GM20000 (cell line): ENCODE measurements at regions not wholly inside any gene's neighbourhood (a gene's known extent, or its start where the extent isn't known, plus 50 kb on each side); places are given as distances from the start of the nearest gene placed in this dataset.

ENCODE experiments used
- DNase-seq: peaks from one replicate; pipeline ENCODE4 v3.0.0; 2012; ENCODE audit warnings: low spot score
- TF ChIP-seq, protein P1 (sequence below): IDR thresholded peaks from 2 replicates; pipeline ENCODE4 v1.5.1; 2012; ENCODE audit warnings: mild to moderate bottlenecking, control low read depth; ENCODE audit errors: extremely low read depth, missing control alignments

DNA sequence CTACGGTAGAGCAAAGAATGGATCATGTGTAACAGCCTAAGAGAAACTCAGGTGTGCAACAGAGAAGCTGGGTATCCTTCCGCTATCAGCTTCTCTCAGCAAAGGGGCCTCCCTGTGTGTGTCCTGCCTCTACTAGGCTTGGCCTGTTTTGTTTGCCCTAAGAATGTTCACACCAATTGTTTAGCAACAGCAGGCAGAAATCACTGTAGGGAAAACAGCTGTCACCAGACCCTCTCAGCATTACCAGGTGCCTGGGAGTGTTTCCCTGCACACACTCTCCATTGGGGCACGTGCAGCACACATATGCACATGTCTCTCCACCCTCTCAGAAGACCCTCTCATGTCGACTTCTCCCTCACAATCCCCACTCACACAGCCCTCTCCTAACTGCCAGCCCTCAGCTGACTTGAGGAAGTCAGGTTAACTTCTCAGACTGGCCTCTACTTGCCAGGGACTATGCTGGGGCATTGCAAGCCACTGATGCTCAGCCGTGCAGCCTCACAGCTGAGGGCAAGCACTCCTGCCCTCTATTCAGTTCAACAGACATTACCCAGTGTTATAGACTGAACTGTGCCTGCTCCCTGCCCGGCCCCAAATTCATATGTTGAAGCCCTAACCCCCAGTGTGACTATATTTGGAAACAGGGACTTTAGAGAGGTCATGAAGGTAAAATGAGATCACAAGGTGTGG lies 97.6 kb downstream of the TRIM29 start:
- DNase-seq: no peak
- TF ChIP-seq, protein P1, sequence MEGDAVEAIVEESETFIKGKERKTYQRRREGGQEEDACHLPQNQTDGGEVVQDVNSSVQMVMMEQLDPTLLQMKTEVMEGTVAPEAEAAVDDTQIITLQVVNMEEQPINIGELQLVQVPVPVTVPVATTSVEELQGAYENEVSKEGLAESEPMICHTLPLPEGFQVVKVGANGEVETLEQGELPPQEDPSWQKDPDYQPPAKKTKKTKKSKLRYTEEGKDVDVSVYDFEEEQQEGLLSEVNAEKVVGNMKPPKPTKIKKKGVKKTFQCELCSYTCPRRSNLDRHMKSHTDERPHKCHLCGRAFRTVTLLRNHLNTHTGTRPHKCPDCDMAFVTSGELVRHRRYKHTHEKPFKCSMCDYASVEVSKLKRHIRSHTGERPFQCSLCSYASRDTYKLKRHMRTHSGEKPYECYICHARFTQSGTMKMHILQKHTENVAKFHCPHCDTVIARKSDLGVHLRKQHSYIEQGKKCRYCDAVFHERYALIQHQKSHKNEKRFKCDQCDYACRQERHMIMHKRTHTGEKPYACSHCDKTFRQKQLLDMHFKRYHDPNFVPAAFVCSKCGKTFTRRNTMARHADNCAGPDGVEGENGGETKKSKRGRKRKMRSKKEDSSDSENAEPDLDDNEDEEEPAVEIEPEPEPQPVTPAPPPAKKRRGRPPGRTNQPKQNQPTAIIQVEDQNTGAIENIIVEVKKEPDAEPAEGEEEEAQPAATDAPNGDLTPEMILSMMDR: no peak

DNA sequence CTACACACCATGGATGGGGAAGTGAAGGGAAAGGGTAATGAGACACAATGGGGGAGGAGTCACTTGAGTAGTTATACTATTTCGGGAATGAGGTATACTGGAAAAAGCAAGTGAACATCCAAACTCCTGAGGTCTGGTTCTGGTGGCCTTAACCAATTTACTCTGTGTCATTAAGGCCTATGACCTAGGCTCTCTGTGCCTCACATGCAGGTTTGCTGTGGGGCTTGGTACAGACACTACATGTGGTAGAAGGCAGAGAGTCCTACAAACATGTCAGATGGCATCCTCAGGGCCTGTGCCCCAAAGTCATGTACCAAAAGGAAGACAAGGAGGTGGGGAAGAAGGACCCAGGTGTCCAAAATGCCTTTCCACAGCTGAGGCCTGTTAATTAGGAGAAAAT lies 98.9 kb downstream of the TRIM29 start:
- DNase-seq: no peak
- TF ChIP-seq, protein P1: no peak

DNA sequence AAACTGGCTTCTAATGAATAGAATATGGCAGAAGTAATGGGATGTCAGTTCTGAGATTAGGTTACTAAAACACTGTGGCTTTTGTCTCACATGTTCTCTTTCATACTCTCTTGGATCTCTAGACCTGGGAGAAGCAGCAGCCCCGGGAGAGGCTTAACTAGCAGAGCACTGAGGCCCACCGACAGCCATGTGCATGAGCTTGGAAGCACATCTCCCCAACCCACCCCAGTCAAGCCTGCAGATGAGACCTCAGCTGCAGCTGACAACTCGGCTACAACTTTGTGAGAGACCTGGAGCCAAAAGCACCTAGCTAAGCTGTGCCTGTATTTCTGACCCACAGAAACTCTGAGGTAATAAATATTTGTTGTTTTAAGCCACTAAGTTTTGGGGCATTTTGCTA lies 100.8 kb downstream of the TRIM29 start:
- TF ChIP-seq, protein P1: no peak
- no peak for DNase-seq

DNA sequence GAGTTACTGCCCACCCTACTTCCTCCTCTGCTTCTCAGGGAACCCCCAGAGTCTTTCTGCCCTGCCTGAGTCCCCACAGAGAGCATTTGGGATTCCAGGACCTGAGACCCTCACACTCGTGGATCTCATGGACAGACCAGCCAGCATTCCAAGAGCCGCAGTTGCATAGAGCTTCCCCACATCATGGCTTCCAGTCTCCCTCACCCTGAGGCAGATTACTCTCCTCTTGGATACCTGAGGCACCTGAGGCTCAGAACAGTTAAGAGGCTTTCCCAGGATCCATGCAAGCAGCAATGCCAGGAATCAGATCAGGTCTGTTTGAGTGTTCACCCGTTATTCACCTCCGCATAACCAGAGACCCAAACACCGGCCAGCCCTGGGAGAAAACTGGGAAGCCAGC lies 102.2 kb downstream of the TRIM29 start:
- TF ChIP-seq, protein P1: no peak
- no peak for DNase-seq

DNA sequence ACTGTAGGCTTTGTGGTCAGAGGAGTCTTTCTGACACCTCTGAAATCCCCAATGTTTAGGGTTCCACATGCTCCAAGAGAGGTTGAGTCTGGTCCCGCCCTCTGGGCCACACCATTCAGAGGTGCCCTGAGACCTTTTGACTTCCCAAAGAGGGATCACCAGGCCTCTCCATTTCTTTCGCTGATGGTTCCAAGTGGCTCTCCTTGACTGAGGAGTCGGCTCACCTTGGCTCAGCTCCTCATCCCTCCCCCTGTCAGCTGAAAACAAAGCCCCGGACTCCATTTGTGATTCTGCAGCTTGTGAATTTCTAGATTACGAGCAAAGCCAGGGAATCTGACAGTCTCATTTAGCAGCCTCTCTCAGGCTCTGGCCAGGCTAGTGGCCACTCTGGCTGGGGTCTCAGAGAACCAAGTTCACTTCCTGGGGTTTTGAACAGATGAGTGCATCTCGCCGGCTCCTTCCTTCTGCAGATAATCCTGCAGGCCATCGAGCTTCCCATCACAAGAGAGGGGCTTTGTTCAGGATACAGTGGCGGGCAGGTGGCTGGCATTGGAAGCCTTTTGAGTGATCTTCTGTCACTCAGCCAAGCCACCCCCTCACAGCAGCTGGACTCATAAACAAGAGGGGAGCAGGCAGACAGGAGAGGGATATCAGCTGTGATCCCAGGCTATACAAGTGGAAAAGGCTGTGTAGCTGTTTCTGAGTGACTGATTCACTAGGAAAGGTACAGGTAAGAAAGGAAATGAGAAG lies 102.9 kb downstream of the TRIM29 start:
- TF ChIP-seq, protein P1: no peak
- no peak for DNase-seq

DNA sequence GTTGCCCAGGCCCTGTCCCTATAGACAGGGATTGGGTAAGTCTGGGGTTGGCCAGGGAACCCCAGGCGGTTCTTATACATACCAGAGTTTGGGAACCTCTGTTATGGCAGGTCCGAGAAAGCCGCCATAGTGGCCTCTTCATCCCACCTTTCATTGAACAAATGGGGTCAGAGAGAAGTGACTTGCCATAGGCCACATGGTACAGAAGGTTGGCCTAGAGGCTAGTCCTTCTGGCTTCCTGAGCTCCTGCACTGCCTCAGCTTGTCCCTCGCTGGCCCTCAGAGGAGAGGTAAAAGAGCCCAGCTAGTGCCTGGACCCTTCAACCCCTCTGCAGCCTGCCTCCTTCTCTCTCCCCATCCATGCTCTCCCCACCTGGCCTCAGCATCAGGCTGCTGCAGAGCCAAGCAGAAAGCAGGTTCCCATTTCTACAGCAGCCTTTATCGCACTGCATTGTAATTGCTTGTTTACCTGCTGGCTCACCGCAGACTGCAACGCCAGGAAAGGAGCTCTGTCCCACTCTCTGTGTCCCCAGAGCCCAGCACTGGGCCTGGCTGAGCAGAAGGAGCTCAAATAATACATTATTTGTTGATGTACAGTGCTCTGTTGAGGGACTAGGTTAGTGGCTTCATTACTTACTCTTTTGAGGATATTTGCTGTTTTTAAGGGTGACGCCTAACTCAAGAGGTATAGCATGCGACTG lies 103.6 kb downstream of the TRIM29 start:
- TF ChIP-seq, protein P1: no peak
- no peak for DNase-seq
